HG03521 (cell line): ENCODE measurements at regions not wholly inside any gene's neighbourhood (a gene's known extent, or its start where the extent isn't known, plus 50 kb on each side); places are given as distances from the start of the nearest gene placed in this dataset.
"Not testable (repeated sequence)": the region's sequence is repeated elsewhere in the genome, so short reads cannot be mapped to it uniquely, and the experiment has no call there.

Source experiments
- ATAC-seq: cut with Tn5 transposase; IDR thresholded peaks from one replicate; pipeline ENCODE4 v1.9.1; 2021; ENCODE audit warnings: mild to moderate bottlenecking, moderate library complexity; ENCODE audit not compliant: unreplicated experiment

DNA sequence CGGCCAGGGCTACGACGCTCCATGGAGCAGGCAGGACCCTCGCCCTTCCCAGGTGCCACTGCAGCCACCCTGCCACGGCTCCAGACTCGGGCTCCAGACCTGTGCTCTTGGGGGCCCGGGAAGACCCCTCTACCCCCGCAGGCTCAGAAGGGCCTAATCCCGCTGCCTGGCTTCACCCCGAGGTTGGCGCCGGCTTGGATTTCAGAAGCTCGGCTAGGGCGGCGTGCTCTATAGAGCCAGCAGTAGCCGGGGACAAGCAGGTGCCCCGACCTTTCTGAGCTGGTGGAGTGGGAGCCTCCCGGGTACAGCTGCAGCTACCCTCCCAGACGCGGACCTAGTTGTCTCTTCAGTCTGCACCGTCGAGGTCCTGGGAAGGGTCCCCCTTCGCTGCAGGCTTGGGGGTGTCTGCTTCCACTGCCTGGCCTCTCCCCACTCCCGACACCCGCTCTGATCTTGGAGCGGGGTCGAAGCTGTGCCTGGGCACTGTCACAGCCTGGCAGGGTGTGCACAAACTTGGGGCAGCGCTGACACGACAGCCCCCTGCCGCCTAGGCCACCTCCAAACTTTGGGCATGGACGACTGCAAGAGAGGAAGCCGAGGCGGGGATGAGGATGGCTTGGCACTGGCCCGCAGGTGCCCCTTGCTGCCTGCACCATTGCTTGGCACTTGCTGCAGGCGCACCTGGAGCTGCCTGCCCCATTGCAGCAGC lies 1366.1 kb upstream of the CDH9 start:
- no peak for ATAC-seq

DNA sequence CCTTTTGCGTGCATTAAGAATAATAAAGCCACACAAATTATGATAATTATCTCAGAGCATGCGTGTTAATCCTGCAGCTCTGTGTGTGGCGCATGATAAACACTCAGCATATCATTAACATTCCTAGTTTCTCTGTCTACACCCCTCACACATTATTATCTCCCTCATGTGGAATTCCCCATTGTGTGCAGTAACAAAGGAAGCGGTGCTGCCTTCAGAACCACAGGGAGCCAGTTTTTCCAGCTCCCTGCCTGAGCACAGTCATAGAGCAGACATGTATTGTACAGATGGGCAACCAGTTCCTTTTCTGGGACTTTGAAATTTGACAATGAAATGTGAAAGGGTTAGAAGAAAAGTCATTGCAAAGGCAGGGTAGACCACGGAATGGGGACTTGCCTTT lies 1365.5 kb upstream of the CDH9 start:
- ATAC-seq, result no peak

DNA sequence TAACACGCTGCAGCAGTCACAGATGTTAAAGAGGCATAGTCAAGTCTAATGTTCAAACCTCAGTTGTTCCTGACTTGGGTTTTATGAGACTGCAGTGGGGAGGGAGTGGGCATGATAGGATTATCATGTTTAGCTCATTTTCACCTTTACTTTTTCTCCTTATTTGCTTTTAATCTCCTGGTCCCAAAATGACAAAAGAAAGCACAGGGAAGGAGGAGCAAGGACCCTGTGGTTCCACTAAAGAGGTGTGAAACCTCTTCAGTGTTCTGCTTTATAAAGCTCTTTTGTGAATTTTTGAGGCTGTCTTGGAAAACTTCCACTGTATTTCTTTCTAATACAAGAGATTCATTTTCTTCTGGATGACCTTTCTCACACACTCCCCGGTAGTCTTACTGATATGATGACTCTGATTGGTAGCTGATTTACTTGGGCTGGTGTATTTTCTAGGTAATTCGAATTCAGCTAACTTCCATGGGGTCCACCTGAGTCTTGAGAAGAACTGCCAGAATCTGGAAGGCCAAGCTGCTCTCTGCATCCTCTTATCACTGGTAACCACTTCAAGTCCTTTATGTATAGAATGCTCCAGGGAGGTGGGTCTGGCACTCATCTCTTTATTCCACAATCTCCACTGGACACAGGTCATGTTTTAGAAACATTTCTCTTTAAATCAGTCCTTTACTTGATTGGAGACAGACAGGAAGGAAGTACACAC lies 1364.4 kb upstream of the CDH9 start:
- no peak for ATAC-seq

DNA sequence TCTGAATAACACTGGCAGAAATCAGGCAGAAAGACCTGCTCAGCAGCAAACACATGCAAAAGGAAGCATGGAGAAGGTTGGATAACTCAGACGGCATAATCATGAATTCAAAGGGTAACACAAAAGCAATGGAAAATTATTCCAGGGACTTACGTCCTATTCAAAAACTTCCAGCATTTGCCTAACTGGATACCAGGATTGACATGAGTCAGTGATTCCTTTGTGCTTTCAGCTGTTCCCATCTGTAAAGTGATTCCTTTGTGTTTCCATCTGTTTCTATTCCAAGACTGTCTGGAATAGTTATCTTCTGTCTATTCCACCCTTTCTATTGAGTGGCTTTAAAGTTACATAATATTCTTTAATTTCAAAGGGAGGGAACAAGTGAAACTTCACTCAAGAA lies 1361.7 kb upstream of the CDH9 start:
- ATAC-seq, result no peak

DNA sequence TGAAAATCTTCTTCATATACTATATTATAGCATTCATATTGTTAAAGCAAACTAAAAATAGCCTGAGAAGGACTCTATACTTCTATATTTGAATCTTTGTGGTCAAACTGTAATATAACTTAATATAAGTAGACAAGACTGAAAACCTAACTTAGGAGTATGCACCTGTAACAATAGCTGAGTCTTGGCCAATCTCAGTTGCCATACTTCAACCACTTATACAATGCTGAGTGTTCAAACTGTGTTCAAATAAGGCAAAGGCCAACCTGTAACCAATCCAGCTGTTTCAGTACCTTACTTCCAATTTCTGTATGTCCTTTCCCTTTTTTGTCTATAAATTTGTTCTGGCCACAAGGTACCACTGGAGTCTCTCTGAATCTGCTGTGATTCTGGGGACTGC lies 1360.8 kb upstream of the CDH9 start:
- no peak for ATAC-seq

DNA sequence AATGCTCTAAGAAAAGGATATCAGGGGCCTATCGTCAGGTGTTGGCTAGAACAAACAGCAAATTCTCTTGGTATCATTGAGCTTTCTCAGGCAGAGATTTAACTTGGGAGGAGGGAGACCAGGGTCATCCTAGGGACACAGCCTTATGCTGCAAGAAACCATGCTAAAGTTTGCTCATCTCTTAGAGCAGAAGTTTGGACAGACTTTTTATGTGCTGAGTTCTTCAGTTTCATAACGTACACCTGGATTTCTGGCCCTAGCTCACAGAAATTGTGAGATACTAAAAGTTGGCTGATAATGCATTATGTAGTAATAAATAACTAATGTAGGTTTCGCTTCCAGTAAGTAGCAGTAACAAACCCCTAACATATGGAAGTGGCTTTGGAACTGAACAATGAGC lies 1359.8 kb upstream of the CDH9 start:
- ATAC-seq, result no peak

DNA sequence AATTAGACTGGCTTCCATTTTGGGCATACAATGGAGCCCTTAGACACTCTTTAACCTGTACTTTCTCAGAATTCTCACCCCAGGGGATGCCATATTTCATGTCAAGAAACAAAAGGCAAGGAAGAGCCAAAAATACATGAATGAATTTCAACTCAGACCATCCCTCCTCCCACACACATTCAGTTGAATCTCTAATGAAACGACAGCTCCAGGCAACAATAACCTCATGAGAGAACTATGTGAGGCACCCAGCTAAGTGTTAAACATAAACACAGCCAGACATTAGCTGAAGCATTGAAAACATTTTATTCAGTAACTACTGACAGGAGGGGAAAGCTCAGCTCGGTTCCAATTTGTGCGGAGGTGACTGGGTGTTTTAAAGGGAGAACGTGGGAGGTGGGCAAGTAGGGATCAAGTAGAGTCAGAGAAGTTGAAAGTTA lies 1359.1 kb upstream of the CDH9 start:
- no peak for ATAC-seq

DNA sequence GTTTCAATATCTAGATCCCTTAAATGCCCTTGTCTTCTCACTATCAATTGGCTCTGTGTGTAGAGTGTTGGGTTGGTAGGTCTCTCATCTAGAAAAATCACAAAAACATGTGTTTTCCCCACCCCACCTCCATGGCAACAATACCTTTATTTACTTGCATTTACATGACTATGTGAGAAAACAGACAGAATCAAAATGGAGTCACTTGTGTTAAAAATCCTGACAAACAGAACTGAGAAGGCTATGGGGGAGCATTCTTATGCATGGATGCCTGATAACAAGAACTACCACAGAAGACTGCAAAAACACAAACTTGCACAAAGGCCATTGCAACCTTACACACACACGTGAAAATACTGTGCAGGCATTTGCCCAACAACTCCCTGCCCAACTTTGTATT lies 1352.9 kb upstream of the CDH9 start:
- no peak for ATAC-seq

DNA sequence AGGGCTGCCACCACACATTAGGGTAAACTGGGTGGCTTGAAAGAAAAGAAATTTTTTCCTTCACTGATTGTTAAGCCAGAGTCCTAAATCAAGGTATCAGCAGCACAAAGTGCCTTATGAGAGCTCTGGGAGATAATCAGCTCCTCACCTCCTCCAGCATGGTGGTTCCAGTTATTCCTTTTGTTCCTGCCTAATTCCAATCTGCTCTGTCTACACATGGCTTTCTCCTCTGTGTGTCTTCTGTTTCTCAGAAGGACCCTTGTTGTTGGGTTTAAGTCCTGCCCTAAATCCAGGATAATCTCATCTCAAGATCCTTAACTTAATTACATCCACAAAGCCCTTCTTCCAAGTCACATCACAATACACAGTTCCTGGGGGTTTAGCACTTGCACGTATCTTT lies 1352.0 kb upstream of the CDH9 start:
- no peak for ATAC-seq

DNA sequence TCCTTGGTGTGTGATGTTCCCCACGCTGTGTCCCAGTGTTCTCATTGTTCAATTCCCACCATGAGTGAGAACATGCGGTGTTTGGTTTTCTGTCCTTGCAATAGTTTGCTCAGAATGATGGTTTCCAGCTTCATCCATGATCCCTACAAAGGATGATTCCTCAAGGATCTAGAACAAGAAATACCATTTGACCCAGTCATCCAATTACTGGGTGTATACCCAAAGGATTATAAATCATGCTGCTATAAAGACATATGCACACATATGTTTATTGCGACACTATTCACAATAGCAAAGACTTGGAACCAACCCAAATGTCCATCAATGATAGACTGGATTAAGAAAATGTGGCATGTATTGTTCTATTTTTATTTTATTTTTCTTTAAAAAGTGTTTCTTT lies 1351.3 kb upstream of the CDH9 start:
- not testable (repeated sequence) for ATAC-seq

DNA sequence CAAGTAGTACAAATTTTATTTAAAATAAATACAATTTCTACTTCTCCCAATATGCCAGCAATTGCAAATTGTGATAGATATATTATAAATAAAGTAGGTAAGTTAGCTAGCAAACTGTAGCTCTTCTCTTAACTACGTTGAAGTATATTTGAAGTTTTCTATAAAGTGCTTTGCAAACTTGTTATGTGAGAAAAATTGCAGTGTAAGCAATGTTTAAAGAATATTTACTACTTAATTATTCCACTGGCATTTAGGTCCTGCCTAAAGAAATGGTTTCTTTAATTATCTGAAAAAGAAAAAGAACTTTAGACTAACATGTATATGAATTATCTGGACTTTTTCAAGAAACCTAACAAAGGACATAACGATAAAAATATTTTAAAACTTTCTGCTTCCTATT lies 1350.0 kb upstream of the CDH9 start:
- no peak for ATAC-seq

DNA sequence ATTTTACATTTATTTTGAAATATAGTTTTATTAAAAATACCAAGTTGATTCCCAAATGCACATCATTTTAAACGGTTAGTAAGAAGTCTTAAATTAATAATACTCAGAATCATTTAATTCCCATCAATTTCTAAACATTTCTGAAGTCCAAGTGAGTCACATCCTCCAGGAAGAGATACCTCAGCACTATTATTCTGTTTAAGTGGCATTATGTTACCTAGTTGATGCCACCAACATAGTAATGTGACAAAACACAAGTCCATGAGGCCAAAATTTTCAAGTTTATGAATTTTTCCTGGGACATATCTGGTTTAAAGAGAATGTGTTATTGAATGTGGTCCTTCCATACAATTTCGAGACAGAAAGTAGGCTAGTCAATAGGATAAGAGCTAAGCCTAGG lies 1348.3 kb upstream of the CDH9 start:
- ATAC-seq, result no peak

DNA sequence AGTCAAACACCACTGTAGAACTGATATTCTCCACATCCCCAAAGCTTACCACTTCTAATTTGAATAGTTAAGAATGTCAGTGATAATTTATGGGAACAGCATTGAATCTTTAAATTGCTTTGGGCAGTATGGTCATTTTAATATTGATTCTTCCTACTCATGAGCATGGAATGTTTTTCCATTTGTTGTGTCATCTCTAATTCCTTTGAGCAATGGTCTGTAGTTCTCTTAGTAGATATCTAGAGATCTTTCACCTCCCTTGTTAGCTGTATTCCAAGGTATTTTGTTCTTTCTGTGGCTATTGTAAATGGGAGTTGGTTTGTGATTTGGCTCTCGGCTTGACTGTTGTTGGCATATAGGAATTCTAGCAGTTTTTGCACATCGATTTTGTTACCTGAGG lies 1341.8 kb upstream of the CDH9 start:
- no peak for ATAC-seq

DNA sequence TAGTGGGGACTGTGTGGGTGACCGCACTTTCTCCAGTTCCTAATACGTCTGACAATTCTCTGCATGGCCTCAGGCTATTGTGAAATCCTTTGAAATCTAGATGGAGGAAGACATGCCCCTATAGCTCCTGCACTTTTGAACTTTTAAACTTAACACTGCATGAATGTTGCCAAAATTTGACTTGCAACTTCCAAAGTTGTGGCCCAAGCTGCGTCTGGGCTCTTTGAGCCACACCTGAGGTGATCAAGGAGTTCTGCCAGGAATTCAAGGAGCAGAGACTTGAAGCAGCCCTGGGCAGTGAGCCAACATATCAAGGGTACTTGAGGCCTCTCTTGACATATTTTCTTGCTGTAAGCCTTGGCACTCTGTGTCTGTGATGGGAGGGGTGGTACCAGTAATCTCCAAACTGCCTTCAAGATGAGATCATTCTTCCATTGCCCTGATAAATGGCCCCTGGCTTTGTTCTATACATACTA lies 1336.1 kb upstream of the CDH9 start:
- ATAC-seq, result no peak

DNA sequence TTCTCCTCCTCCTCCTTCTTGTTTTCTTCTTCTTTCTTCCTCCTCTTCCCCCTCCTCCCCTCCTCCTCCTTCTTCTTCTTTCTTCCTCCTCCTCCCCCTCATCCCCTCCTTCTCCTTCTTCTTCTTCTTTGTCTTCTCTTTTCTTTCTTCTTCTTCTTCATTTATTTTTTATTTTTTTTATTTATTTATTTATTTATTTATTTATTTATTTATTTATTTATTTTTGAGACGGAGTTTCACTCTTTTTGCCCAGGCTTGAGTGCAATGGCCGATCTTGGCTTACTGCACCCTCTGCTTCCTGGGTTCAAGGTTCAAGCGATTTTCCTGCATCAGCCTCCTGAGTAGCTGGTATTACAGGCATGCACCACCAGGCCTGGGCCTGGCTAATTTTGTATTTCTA lies 1332.5 kb upstream of the CDH9 start:
- ATAC-seq, result no peak

DNA sequence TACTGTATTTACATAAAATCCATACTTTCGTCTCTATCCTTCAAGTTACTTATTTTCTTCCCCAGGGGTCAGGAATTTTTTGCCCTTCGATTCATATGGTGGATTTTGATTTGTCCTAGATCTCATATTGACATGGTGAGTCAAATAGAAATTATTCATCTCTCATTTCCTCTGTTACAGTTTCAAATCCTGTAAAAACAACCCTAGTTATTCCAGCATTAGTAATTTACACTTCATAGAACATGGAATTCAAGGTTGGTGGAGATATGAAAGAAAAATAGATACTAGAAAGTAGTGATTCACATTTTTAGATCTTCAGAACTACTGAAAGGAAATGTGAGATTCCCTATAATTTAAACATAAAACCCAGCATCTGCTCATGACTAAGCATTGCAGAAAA lies 1331.0 kb upstream of the CDH9 start:
- no peak for ATAC-seq

DNA sequence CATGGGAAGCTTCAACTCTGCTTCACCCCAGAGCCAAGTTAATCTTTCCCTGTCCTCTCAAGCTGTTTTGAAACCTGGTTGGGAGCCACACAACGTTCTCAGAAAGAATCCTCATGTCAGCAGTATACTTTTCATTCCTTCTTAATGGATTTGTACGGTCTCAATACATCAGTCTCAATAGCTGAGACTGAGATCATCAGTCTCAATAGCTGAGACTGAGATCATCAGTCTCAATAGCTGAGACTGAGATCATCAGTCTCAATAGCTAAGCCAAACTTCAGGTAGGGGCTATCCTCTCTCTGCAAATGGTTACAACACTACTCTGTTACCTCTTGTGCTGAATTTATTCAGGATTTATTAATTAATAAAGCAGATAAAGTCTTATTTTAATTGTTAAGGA lies 1317.4 kb upstream of the CDH9 start:
- ATAC-seq, result no peak

DNA sequence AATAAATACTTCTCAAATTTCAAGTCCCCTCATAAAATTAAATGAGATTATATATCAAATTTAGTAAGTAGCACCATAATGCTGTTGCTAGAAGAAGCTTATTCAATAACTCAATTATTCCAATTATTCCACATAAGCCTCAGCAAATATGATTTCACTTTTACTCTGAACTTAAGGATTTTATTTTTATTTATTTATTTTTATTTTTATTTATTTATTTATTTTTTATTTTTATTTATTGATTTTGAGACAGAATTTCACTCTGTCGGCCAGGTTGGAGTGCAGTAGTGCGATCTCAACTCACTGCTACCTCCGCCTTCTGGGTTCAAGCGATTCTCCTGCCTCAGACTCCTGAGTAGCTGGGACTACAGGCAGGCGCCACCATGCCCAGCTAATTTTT lies 1308.3 kb upstream of the CDH9 start:
- ATAC-seq, result no peak

DNA sequence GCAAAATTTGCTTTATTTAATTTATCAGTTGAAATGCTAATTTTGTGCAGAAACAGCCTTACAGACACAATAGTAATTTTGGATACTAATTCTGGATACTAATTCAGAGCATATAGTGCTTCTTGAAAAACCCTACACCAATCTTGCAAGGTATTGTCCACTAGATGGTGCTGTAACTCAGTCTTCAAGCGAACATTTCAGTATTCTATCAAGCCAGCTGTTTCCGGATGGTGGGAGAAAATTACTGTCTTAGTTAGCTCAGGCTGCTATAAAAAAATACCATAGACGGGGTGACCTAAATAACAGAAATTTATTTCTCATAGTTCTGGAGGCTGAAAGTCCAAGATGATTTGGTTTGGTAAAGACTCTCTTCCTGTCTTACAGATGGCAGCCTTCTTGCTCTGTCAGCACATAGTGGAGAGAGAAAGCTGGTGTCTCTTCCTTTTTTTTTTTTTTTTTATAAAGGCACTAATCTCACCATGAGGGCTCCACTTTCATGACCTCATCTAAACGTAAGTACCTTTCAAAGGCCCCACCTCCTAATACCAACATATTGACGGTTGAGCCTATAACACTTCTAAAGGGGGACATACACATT lies 1306.5 kb upstream of the CDH9 start:
- no peak for ATAC-seq

DNA sequence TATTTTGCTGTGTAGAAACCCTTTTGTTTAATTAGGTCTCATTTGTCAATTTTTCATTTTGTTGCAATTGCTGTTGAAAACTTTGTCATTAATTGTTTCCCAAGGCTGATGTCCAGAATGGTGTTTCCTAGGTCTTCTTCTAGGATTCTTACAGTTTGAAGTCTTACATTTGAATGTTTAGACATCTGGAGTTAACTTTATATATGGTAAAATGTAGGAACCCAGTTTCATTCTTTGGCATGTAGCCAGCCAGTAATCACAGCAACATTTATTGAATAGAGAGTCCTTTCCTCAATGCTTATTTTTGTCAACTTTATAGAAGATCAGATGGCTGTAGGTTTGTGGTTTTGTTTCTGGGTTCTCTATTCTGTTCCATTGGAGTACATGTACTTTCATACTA lies 1290.8 kb upstream of the CDH9 start:
- ATAC-seq, result no peak

DNA sequence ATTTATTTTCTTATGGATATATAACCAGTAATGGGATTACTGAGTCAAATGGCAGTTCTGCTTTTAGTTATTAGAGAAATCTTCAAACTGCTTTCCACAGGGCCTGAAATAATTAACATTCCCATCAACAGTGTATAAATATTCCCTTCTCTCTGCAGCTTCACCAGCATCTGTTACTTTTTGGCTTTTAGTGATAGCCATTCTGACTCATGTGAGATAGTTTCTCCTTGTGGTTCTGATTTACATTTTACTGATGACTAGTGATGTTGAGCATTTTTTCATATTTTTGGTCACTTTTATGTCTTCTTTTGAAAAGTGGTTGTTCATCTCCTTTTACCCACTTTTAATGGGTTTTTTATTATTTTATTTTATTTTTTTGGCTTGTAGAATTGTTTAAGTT lies 1290.3 kb upstream of the CDH9 start:
- ATAC-seq, result no peak

DNA sequence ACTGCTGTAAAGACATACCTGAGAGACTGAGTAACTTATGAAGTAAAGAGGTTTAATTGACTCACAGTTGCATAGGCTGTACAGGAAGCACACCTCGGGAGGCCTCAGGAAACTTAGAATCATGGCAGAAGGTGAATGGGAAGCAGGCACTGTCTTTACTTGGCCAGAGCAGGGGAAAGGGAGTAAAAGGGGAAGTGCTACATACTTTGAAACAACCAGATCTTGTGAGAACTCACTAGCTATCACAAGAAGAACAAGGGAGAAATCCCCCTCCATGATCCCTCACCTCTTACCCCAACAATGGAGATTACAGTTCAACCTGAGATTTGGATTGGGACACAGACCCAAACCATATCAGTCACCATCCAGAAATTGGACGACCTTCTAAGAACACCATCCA lies 1285.8 kb upstream of the CDH9 start:
- ATAC-seq, result no peak
